HG02678 (cell line): ENCODE measurements at regions not wholly inside any gene's neighbourhood (a gene's known extent, or its start where the extent isn't known, plus 50 kb on each side); places are given as distances from the start of the nearest gene placed in this dataset.

Experiments used
- ATAC-seq: cut with Tn5 transposase; IDR thresholded peaks from one replicate; pipeline ENCODE4 v1.9.1; 2021; ENCODE audit warnings: mild to moderate bottlenecking, moderate library complexity; ENCODE audit not compliant: unreplicated experiment

GRCh38 chr2:150569761-150570160 lies 82.3 kb upstream of the RND3 start:
- no peak for ATAC-seq

- ATAC-seq = no peak
Observed at GRCh38 chr2:150567771-150568301, 80.4 kb upstream of the RND3 start.

GRCh38 chr2:150566289-150566688 lies 78.8 kb upstream of the RND3 start:
- no peak for ATAC-seq

- ATAC-seq = no peak
Observed at GRCh38 chr2:150561076-150561475, 73.6 kb upstream of the RND3 start.

GRCh38 chr2:150557020-150557600 lies 69.6 kb upstream of the RND3 start:
- no peak for ATAC-seq

GRCh38 chr2:150555611-150556356 lies 68.3 kb upstream of the RND3 start:
- ATAC-seq = no peak

GRCh38 chr2:150554046-150554445 lies 66.6 kb upstream of the RND3 start:
- no peak for ATAC-seq

GRCh38 chr2:150552041-150552820 lies 64.8 kb upstream of the RND3 start:
- ATAC-seq = no peak

GRCh38 chr2:150549381-150549780 lies 61.9 kb upstream of the RND3 start:
- ATAC-seq = no peak

GRCh38 chr2:150548527-150548926 lies 61.1 kb upstream of the RND3 start:
- ATAC-seq = no peak

- ATAC-seq = no peak
Observed at GRCh38 chr2:150545916-150546315, 58.4 kb upstream of the RND3 start.

- ATAC-seq = no peak
Observed at GRCh38 chr2:150544731-150545130, 57.3 kb upstream of the RND3 start.

- no peak for ATAC-seq
Observed at GRCh38 chr2:150542692-150543091, 55.2 kb upstream of the RND3 start.

- no peak for ATAC-seq
Observed at GRCh38 chr2:150542172-150542571, 54.7 kb upstream of the RND3 start.

GRCh38 chr2:150538651-150539201 lies 51.3 kb upstream of the RND3 start:
- no peak for ATAC-seq
